Neuronal stem cell (in vitro differentiated cells): ENCODE measurements at regions not wholly inside any gene's neighbourhood (a gene's known extent, or its start where the extent isn't known, plus 50 kb on each side); places are given as distances from the start of the nearest gene placed in this dataset.
"Not testable (repeated sequence)": the region's sequence is repeated elsewhere in the genome, so short reads cannot be mapped to it uniquely, and the experiment has no call there.

Source experiments
- DNase-seq: peaks from one replicate; pipeline ENCODE4 v3.0.0-alpha.2; 2013; ENCODE audit warnings: low spot score
- H2AFZ ChIP-seq: one replicate; pipeline ENCODE4 v1.6.1; 2013; ENCODE audit warnings: mild to moderate bottlenecking, low read length, inconsistent platforms
- H2AK5ac ChIP-seq: 2 replicates; pipeline ENCODE4 v1.6.1; 2013; ENCODE audit warnings: low read depth, mild to moderate bottlenecking, inconsistent platforms, low read length, moderate library complexity, mixed read lengths
- H2BK120ac ChIP-seq: 2 replicates; pipeline ENCODE4 v1.6.1; 2013; ENCODE audit warnings: low read depth, mild to moderate bottlenecking, inconsistent platforms, low read length, moderate library complexity, mixed read lengths
- H2BK12ac ChIP-seq: one replicate; pipeline ENCODE4 v1.6.1; 2013; ENCODE audit warnings: low read length, inconsistent platforms
- H2BK15ac ChIP-seq: 2 replicates; pipeline ENCODE4 v1.6.1; 2013; ENCODE audit warnings: mild to moderate bottlenecking, low read length, inconsistent platforms, mixed read lengths
- H2BK5ac ChIP-seq: one replicate; pipeline ENCODE4 v1.6.1; 2013; ENCODE audit warnings: inconsistent platforms, mild to moderate bottlenecking, low read length, moderate library complexity
- H3K14ac ChIP-seq: one replicate; pipeline ENCODE4 v1.6.1; 2013; ENCODE audit warnings: low read length, inconsistent platforms
- H3K18ac ChIP-seq: 2 replicates; pipeline ENCODE4 v1.6.1; 2013; ENCODE audit warnings: low read length, inconsistent platforms
- H3K23ac ChIP-seq: 2 replicates; pipeline ENCODE4 v1.6.1; 2013; ENCODE audit warnings: low read depth, mild to moderate bottlenecking, mixed read lengths, low read length, inconsistent platforms; ENCODE audit not compliant: poor library complexity
- H3K27ac ChIP-seq: replicated peaks from 3 replicates; pipeline ENCODE4 v1.5.1; 2013; ENCODE audit warnings: low read length, inconsistent platforms
- H3K27me3 ChIP-seq, 3 experiments: 2 replicates each; pipeline ENCODE4 v1.6.1; 2013; ENCODE audit warnings: low read length in 3 of 3, mild to moderate bottlenecking in 2 of 3, inconsistent platforms in 1 of 3, low read depth in 1 of 3, mixed read lengths in 1 of 3, moderate library complexity in 1 of 3; ENCODE audit not compliant: control insufficient read depth in 3 of 3, insufficient read depth in 3 of 3
- H3K36me3 ChIP-seq, 2 donors: replicated peaks in 1 of 2; 2 replicates each; pipeline ENCODE4 v1.6.1; 2013; ENCODE audit warnings: low read length in 2 of 2; ENCODE audit not compliant: control insufficient read depth in 2 of 2, insufficient read depth in 2 of 2
- H3K4ac ChIP-seq: 2 replicates; pipeline ENCODE4 v1.6.1; 2013; ENCODE audit warnings: inconsistent platforms, mild to moderate bottlenecking, low read length, moderate library complexity
- H3K4me1 ChIP-seq, 2 donors: 1 replicate in 1 of 2; 2 replicates in 1 of 2; pipeline ENCODE4 v1.6.1; 2013; ENCODE audit warnings: low read length in 2 of 2, low read depth in 1 of 2; ENCODE audit not compliant: control insufficient read depth in 2 of 2, insufficient read depth in 1 of 2
- H3K4me2 ChIP-seq: one replicate; pipeline ENCODE4 v1.6.1; 2013; ENCODE audit warnings: mild to moderate bottlenecking, low read length, inconsistent platforms; ENCODE audit not compliant: insufficient read depth, poor library complexity, severe bottlenecking
- H3K4me3 ChIP-seq, 2 donors: 2 replicates each; pipeline ENCODE4 v1.5.1; 2013; ENCODE audit warnings: low read length in 2 of 2, mild to moderate bottlenecking in 2 of 2, inconsistent platforms in 1 of 2, moderate library complexity in 1 of 2
- H3K79me1 ChIP-seq: one replicate; pipeline ENCODE4 v1.6.1; 2013; ENCODE audit warnings: low read depth, mild to moderate bottlenecking, inconsistent platforms, low read length, moderate library complexity
- H3K9ac ChIP-seq: one replicate; pipeline ENCODE4 v1.6.1; 2013; ENCODE audit warnings: mild to moderate bottlenecking, low read depth, low read length, inconsistent platforms; ENCODE audit not compliant: poor library complexity
- H3K9me3 ChIP-seq, 2 donors: replicated peaks in 1 of 2; 2 replicates each; pipeline versions ENCODE3 to v1.6.1; 2013; ENCODE audit warnings: low read length in 2 of 2, mild to moderate bottlenecking in 2 of 2, inconsistent platforms in 1 of 2, low read depth in 1 of 2, mixed read lengths in 1 of 2, moderate library complexity in 1 of 2; ENCODE audit not compliant: control insufficient read depth in 2 of 2, insufficient read depth in 1 of 2
- H4K8ac ChIP-seq: one replicate; pipeline ENCODE4 v1.6.1; 2013; ENCODE audit warnings: low read depth, mild to moderate bottlenecking, inconsistent platforms, low read length, moderate library complexity
- H4K91ac ChIP-seq: one replicate; pipeline ENCODE4 v1.6.1; 2013; ENCODE audit warnings: low read length, low read depth, mild to moderate bottlenecking, inconsistent platforms; ENCODE audit not compliant: poor library complexity
- WGBS, 2 donors: extraction: QIAGEN DNeasy Blood & Tissue Kit; methylation state at CpG; one replicate each; pipeline ENCODE4 v1.1.7; 2013; ENCODE audit warnings: missing lambda C conversion rate in 2 of 2, mixed read lengths in 1 of 2; ENCODE audit not compliant: insufficient read length in 2 of 2, insufficient replicate concordance in 1 of 2; ENCODE audit errors: extremely low coverage in 2 of 2; 5-methylcytosine and 5-hydroxymethylcytosine counted together

GRCh38 chr2:2720806-2721205 is 389.7 kb upstream of the MYT1L start:
- Histone ChIP-seq H3K18ac (peak overlapping the region; percentile 13), H3K14ac (peak overlapping the region; percentile 31)
- not testable (repeated sequence) for H4K91ac ChIP-seq, H2AK5ac ChIP-seq, H3K36me3 ChIP-seq, H3K9ac ChIP-seq, H3K4me2 ChIP-seq, H3K27me3 ChIP-seq, H2BK120ac ChIP-seq, H3K4me3 ChIP-seq, H3K79me1 ChIP-seq, H2BK15ac ChIP-seq, H3K23ac ChIP-seq, H2BK5ac ChIP-seq, H2BK12ac ChIP-seq, H3K27ac ChIP-seq, DNase-seq, H3K9me3 ChIP-seq, H3K4me1 ChIP-seq, H3K4ac ChIP-seq, H4K8ac ChIP-seq, H2AFZ ChIP-seq
- no CpG with 5 or more reads among the region's 14 CpGs for WGBS, 2 donors

- H4K91ac ChIP-seq = no peak overlapping the region
Observed at GRCh38 chr2:2720351-2720750, 389.3 kb upstream of the MYT1L start.

GRCh38 chr2:2719781-2720180 is 388.7 kb upstream of the MYT1L start:
- H3K18ac ChIP-seq = no peak overlapping the region
- no peak overlapping the region for H4K91ac ChIP-seq
- H2AK5ac ChIP-seq = no peak overlapping the region
- no peak overlapping the region for H4K8ac ChIP-seq
- H3K27me3 ChIP-seq = peaks cover 0 to 2% (median 0%) of the 10 kb centered on the region in 3 experiments
- no peak overlapping the region for H3K27ac ChIP-seq
- no peak overlapping the region for H2AFZ ChIP-seq
- no peak overlapping the region for H2BK15ac ChIP-seq
- H3K9ac ChIP-seq = no peak overlapping the region
- H3K79me1 ChIP-seq = no peaks in the 10 kb centered on the region
- H3K36me3 ChIP-seq = no peaks in the 10 kb centered on the region
- no peak overlapping the region for H2BK5ac ChIP-seq
- no peak overlapping the region for H3K14ac ChIP-seq
- no peaks in the 10 kb centered on the region for H3K9me3 ChIP-seq
- H3K4me1 ChIP-seq = no peaks in the 10 kb centered on the region
- no peak overlapping the region for H3K4me3 ChIP-seq
- H3K23ac ChIP-seq = no peak overlapping the region
- DNase-seq = no peak
- no peak overlapping the region for H3K4me2 ChIP-seq
- WGBS, 2 donors = no CpG with 5 or more reads among the region's 8 CpGs
- no peak overlapping the region for H2BK120ac ChIP-seq
- H3K4ac ChIP-seq = no peak overlapping the region
- no peak overlapping the region for H2BK12ac ChIP-seq

More at GRCh38 chr2:2720351-2720750, 389.3 kb upstream of the MYT1L start:
- Histone ChIP-seq H3K9ac (no peak overlapping the region), H2BK120ac (no peak overlapping the region), H2AK5ac (no peak overlapping the region), H3K27ac (no peak overlapping the region), H2BK12ac (no peak overlapping the region), H3K79me1 (no peaks in the 10 kb centered on the region), H3K4me1 (no peaks in the 10 kb centered on the region), H4K8ac (no peak overlapping the region), H3K4ac (no peak overlapping the region), H3K14ac (no peak overlapping the region), H2BK5ac (no peak overlapping the region), H3K23ac (no peak overlapping the region), H3K4me2 (no peak overlapping the region), H3K18ac (peak overlapping the region; percentile 13), H3K36me3 (no peaks in the 10 kb centered on the region), H2AFZ (no peak overlapping the region), H3K9me3 (no peaks in the 10 kb centered on the region), H2BK15ac (no peak overlapping the region), H3K4me3 (no peak overlapping the region), H3K27me3 (peaks cover 0 to 2% (median 0%) of the 10 kb centered on the region in 3 experiments)
- no peak for DNase-seq
- WGBS, 2 donors = no CpG with 5 or more reads among the region's 9 CpGs

- Histone ChIP-seq H3K9me3 (no peaks in the 10 kb centered on the region), H2BK15ac (no peak overlapping the region), H2AFZ (no peak overlapping the region), H3K18ac (no peak overlapping the region), H3K79me1 (no peaks in the 10 kb centered on the region), H4K8ac (no peak overlapping the region), H3K4me3 (no peak overlapping the region), H3K9ac (no peak overlapping the region), H3K27me3 (peaks cover 0 to 2% (median 0%) of the 10 kb centered on the region in 3 experiments), H3K4ac (no peak overlapping the region), H2BK120ac (no peak overlapping the region), H3K14ac (no peak overlapping the region), H2BK12ac (no peak overlapping the region), H2BK5ac (no peak overlapping the region), H3K36me3 (no peaks in the 10 kb centered on the region), H3K23ac (no peak overlapping the region), H3K4me2 (no peak overlapping the region), H2AK5ac (no peak overlapping the region), H3K4me1 (no peaks in the 10 kb centered on the region), H4K91ac (no peak overlapping the region), H3K27ac (no peak overlapping the region)
- no CpG with 5 or more reads among the region's 6 CpGs for WGBS, 2 donors
- DNase-seq = no peak
Observed at GRCh38 chr2:2719015-2719414, 387.9 kb upstream of the MYT1L start.
